Tongue (tissue), 1 donor: ENCODE measurements at regions not wholly inside any gene's neighbourhood (a gene's known extent, or its start where the extent isn't known, plus 50 kb on each side); places are given as distances from the start of the nearest gene placed in this dataset.
A peak's percentile ranks its signal among the peaks of the same experiment; 100 is the strongest.
"Not testable (repeated sequence)": the region's sequence is repeated elsewhere in the genome, so short reads cannot be mapped to it uniquely, and the experiment has no call there.

Experiments used
- DNase-seq: peaks from one replicate; pipeline ENCODE4 v3.0.0-alpha.2; 2015

GRCh38 chr9:26667882-26668281 lies 224.7 kb downstream of the CAAP1 start:
- no peak for DNase-seq

GRCh38 chr9:26665666-26666065 lies 226.9 kb downstream of the CAAP1 start:
- no peak for DNase-seq

GRCh38 chr9:26664087-26664773 lies 228.4 kb downstream of the CAAP1 start:
- DNase-seq, result not testable (repeated sequence)

DNA sequence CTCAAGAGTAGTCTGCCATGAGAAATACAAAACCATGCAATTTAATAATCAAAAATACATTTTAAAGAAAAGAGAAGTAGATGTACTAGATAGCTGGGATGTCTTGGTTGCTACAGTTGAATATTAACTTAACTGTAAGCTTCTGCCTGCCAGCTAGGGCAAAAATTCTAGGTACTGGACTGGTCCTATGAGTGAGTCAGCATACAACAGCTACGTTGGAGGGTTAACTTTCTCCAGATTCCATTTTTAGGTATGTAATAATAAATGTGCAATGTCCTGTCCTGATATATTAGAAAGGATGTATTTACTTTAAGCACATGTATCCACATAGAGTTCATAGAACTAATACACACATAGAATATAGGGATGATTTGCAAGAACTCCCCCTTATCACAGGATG lies 230.1 kb downstream of the CAAP1 start:
- DNase-seq, result no peak

- no peak for DNase-seq
Observed at GRCh38 chr9:26658476-26658875, 234.1 kb downstream of the CAAP1 start.

- DNase-seq, result no peak
Observed at GRCh38 chr9:26657958-26658357, 234.6 kb downstream of the CAAP1 start.

DNA sequence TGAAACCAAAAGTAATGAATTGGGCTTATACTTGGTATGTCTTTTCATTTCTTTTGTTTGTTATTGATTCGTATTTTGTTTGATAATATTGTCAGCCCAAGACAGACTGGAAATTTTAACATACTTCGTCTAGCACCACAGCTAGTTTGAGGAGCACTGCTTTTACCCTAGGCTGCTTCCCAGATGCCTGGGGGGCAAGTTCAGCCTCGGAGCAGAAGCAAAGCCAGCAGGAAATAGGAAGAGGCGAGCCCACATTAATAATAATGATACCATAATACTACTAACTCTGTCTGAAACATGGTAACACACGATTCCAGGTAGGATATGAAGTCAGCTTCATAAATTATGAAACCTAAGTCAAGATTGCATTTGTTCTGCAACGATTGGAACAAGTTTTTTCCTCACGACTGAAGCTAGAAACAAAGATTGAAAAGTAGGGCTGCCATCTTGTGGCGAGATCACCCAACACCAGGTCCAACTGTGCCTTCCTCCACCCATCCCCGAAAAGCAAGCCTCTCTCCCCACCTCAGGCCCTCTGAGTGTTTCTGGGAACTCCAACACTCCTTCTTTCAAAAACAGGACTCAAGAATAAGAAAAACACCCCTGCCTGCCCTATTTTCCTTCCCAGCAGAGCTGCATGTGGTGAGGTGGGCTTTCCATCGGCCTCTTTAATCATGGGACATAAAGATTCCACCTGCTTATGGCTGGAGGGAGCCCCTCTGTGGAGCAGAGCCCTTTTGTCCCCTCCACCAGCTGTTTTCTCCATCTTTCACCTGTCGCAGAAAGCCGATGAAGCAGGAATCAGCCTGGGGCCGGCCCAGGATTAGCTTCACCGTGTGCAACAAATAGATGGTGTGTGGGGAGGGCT lies 236.4 kb downstream of the CAAP1 start:
- DNase-seq, result peak; percentile 63

DNA sequence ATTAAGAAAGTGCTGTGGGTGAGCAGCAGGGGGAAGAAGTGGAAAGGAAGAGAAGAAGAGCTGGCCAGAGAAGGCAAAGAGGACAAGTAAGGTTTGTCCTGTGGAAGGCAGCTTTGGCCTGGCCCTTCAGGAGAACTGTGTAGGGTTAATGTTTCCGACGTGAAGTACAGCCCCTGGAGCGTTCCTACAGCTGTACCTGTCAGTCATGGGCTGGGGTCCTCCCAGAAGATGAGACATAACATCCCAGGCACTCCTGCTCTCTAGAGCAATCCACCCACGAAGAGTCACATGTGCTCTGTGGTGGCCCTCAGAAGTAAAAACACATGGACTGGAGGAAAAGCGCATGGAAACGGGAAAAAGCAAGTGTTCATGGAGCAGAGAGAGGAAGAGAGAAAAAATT lies 237.4 kb downstream of the CAAP1 start:
- DNase-seq, result no peak

GRCh38 chr9:26650325-26650724 lies 242.3 kb downstream of the CAAP1 start:
- DNase-seq, result peak; percentile 72

DNA sequence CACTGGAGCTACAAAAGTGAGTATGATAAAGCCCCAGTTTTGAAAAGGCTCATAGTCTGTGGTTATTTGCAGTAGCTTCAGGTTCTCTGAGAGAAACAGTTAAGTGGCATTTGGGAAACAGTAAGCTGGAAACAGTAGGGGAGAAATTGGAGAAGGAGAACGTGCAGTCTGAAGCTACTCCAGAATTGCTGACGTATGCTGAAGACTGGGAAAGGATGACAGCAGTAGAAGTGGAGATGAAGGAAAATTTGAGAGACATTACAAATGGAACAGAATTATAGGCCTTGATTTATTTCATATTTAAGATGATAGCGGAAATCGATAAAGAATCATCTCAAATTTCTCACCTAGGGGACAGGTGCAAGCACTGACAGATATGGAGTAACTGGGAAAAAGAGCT lies 248.8 kb downstream of the CAAP1 start:
- no peak for DNase-seq

GRCh38 chr9:26639761-26640160 lies 252.8 kb downstream of the CAAP1 start:
- no peak for DNase-seq

- DNase-seq, result no peak
Observed at GRCh38 chr9:26637101-26637500, 255.5 kb downstream of the CAAP1 start.

- DNase-seq, result not testable (repeated sequence)
Observed at GRCh38 chr9:26613851-26614350, 278.7 kb downstream of the CAAP1 start.

GRCh38 chr9:26612211-26612610 lies 280.4 kb downstream of the CAAP1 start:
- no peak for DNase-seq

- DNase-seq, result peak; percentile 45
Observed at GRCh38 chr9:26606756-26607155, 285.8 kb downstream of the CAAP1 start.

DNA sequence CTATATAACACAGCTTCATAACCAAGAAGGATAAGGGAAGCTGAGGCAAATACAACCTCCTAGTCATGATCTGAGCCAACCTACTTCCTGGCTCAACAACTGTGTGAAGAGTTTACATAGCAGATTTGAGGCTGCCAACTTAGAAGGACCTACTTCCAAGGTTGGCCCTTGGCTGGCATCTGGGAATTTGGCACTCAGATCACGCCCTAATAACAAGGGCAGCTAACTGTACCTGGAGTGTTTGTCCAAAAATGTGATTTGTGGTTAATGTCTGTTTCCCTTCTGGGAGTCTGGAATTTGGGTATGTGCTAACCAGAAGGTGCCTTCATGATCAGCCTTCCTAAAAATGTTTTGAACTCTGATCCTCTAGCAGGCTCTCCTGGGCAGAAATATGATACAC lies 287.2 kb downstream of the CAAP1 start:
- DNase-seq, result no peak

- DNase-seq, result no peak
Observed at GRCh38 chr9:26604076-26604662, 288.4 kb downstream of the CAAP1 start.

- DNase-seq, result no peak
Observed at GRCh38 chr9:26603617-26604016, 289.0 kb downstream of the CAAP1 start.

GRCh38 chr9:26597542-26598149 lies 295.0 kb downstream of the CAAP1 start:
- DNase-seq, result no peak

DNA sequence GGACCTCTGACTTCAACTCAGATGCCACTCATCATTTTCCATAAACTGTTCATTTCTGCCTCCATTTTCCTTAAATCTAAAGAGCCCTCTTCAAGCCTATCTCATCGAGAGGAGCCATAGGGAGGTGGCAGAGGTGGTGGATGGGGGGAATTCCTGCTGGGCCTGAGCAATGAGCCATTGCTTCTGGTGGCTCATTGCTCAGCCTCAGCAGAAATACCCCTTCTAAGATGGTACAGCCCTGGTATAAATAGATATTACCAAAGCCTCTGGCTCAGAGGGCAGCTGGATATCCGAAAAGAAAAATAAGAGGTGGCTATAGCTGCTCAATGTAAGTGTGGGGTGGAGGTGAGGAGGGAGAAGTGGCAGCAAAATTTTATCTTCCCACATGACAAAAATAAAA lies 313.5 kb downstream of the CAAP1 start:
- DNase-seq, result peak; percentile 50

GRCh38 chr9:26574898-26575440 lies 317.6 kb downstream of the CAAP1 start:
- DNase-seq, result no peak

GRCh38 chr9:26574256-26574655 lies 318.3 kb downstream of the CAAP1 start:
- DNase-seq, result no peak
